Activated CD8-positive, alpha-beta T cell treated with anti-CD3 and anti-CD28 coated beads for 36 hours (primary cell): ENCODE measurements at regions not wholly inside any gene's neighbourhood (a gene's known extent, or its start where the extent isn't known, plus 50 kb on each side); places are given as distances from the start of the nearest gene placed in this dataset.

Experiments
- ATAC-seq: fragments of 200-7000 bp; cut with Tn5 transposase; one replicate; pipeline ENCODE4 v1.10.0; 2021; ENCODE audit warnings: mild to moderate bottlenecking, moderate library complexity
- CTCF ChIA-PET: fragments of 350-600 bp; sonication (Branson Sonifier 250); formaldehyde crosslinking; loops from one replicate; lab custom pipeline; 2021; ENCODE audit warnings: antibody characterized with exemption; lab: Charles Lee
- POLR2A ChIA-PET: fragments of 350-600 bp; sonication (Branson Sonifier 250); formaldehyde crosslinking; loops from one replicate; lab custom pipeline; 2021; ENCODE audit warnings: antibody characterized with exemption; lab: Charles Lee
- DNase-seq: peaks from one replicate; pipeline ENCODE4 v3.0.0-alpha.2; 2020
- H3K27ac Mint-ChIP-seq: one replicate; pipeline ENCODE4 v1.8.0; 2021; ENCODE audit warnings: mild to moderate bottlenecking, mixed read lengths
- H3K27me3 Mint-ChIP-seq: one replicate; pipeline ENCODE4 v1.8.0; 2021; ENCODE audit warnings: mixed read lengths
- H3K36me3 Mint-ChIP-seq: one replicate; pipeline ENCODE4 v1.8.0; 2021; ENCODE audit warnings: low read depth, mixed read lengths
- H3K4me1 Mint-ChIP-seq: one replicate; pipeline ENCODE4 v1.8.0; 2021; ENCODE audit warnings: low read depth, mixed read lengths
- H3K4me3 Mint-ChIP-seq: one replicate; pipeline ENCODE4 v1.8.0; 2021; ENCODE audit warnings: mild to moderate bottlenecking, moderate library complexity, mixed read lengths
- H3K9me3 Mint-ChIP-seq: one replicate; pipeline ENCODE4 v1.8.0; 2021; ENCODE audit warnings: mixed read lengths
- intact Hi-C: fragments of 100-400 bp; cut with micrococcal nuclease; formaldehyde crosslinking; loops from one replicate; pipeline ENCODE4 v1.10.0; 2022
- TF ChIP-seq, protein P1 (sequence below): fragments of 200-600 bp; IDR thresholded peaks from one replicate; pipeline ENCODE4 v1.8.0; 2022; ENCODE audit warnings: antibody characterized with exemption, mild to moderate bottlenecking

DNA sequence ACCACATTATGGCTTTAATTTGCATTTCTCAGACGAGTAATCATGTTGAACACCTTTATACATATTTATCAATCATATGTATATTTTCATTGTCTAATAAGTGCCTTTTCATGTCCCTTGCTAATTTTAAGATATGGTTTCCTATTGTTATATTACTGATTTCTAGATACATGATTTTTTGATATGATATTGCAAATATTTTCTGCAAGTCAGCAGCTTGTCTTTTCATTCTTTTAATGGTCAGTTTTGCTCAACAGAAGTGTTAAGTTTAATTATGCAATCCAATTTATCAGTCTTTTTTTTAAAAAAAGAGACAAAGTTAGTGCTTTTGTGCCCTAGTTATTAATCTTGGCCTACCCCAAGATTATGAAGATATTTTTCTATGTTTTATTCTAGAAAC lies 1377.8 kb upstream of the CITED2 start:
- ChIA-PET POLR2A (no interaction called here), CTCF (no interaction called here)
- Mint-ChIP-seq H3K9me3 (peaks cover 14% of the 10 kb centered on the region), H3K27ac (no peak overlapping the region), H3K4me3 (no peak overlapping the region), H3K4me1 (no peaks in the 10 kb centered on the region), H3K36me3 (no peaks in the 10 kb centered on the region), H3K27me3 (no peaks in the 10 kb centered on the region)
- ATAC-seq (no peak), DNase-seq (no peak)
- TF ChIP-seq, protein P1, sequence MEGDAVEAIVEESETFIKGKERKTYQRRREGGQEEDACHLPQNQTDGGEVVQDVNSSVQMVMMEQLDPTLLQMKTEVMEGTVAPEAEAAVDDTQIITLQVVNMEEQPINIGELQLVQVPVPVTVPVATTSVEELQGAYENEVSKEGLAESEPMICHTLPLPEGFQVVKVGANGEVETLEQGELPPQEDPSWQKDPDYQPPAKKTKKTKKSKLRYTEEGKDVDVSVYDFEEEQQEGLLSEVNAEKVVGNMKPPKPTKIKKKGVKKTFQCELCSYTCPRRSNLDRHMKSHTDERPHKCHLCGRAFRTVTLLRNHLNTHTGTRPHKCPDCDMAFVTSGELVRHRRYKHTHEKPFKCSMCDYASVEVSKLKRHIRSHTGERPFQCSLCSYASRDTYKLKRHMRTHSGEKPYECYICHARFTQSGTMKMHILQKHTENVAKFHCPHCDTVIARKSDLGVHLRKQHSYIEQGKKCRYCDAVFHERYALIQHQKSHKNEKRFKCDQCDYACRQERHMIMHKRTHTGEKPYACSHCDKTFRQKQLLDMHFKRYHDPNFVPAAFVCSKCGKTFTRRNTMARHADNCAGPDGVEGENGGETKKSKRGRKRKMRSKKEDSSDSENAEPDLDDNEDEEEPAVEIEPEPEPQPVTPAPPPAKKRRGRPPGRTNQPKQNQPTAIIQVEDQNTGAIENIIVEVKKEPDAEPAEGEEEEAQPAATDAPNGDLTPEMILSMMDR = no peak
- intact Hi-C loops = no loop called here

DNA sequence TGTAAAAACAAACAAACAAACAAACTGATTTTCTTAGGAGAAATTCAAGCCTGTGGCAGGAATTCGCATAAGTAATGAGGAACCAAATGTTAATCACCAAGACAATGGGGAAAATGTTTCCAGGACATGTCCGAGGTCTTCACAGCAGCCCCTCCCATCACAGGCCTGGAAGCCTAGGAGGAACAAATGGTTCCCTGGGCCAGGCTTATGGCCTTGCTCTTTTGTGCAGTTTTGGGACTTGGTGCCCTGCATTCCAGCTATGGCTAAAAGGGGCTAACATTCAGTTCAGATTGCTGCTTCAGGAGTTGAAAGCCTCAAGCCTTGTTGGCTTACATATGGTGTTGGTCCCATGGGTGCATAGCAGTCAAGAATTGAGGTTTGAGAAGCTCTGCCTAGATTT lies 1372.7 kb upstream of the CITED2 start:
- DNase-seq (no peak), ATAC-seq (no peak)
- no peaks in the 10 kb centered on the region for H3K4me1 Mint-ChIP-seq
- H3K36me3 Mint-ChIP-seq = no peaks in the 10 kb centered on the region
- H3K9me3 Mint-ChIP-seq = peaks cover 21% of the 10 kb centered on the region
- intact Hi-C loops = no loop called here
- POLR2A ChIA-PET = no interaction called here
- no peak overlapping the region for H3K4me3 Mint-ChIP-seq
- H3K27me3 Mint-ChIP-seq = no peaks in the 10 kb centered on the region
- CTCF ChIA-PET = no interaction called here
- TF ChIP-seq, protein P1 = no peak
- H3K27ac Mint-ChIP-seq = no peak overlapping the region

DNA sequence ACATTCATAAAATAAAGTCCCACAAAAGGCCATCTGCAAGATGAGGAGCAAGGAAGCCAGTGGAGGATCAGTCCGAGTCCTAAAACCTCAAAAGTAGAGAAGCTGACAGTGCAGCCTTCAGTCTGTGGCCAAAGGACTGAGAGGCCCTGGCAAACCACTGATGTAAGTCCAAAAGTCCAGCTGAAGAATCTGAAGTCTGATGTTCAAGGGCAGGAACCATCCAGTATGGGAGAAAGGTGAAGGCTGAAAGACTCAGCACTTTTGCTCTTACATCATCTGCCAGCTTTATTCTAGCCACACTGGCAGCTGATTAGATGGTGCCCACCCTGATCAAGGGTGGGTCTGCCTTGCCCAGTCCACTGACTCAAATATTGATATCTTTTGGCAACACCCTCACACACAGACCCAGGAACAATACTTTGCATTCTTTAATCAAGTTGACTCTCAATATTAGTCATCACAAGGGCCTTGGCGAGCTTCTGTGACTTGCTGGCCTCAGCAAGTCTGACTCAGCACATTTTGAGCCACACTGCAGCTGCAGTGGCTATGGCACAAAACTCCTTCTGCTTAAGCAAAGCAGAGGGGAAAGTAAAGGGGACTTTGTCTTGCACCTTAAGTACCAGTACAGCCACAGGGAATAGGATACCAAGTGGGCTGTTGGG lies 1370.3 kb upstream of the CITED2 start:
- ATAC-seq (no peak), DNase-seq (peak; percentile 2)
- Mint-ChIP-seq H3K4me3 (no peak overlapping the region), H3K27ac (no peak overlapping the region), H3K27me3 (no peaks in the 10 kb centered on the region), H3K9me3 (peaks cover 21% of the 10 kb centered on the region), H3K36me3 (no peaks in the 10 kb centered on the region), H3K4me1 (no peaks in the 10 kb centered on the region)
- ChIA-PET CTCF (no interaction called here), POLR2A (no interaction called here)
- TF ChIP-seq, protein P1 = no peak
- intact Hi-C loops = no loop called here

DNA sequence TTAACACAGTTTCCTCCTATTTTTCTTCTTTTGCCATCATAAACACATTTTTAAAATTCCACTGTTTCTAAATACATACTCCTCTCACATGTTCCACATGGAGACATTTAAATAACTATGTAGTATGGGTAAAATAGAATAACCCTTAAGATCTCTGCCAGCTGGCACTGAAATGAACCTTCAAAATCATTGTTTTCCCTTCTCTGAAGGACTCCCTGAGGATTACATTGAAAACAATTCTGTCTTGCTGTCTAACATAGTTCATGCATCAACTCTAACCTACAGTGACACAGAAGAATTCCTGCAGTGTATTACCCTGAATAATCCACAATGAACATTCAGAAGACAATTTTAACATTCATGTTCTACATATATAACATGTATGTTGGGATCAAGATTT lies 1361.8 kb upstream of the CITED2 start:
- ATAC-seq (no peak), DNase-seq (no peak)
- ChIA-PET POLR2A (no interaction called here), CTCF (no interaction called here)
- H3K27me3 Mint-ChIP-seq = no peaks in the 10 kb centered on the region
- no peaks in the 10 kb centered on the region for H3K9me3 Mint-ChIP-seq
- H3K36me3 Mint-ChIP-seq = no peaks in the 10 kb centered on the region
- TF ChIP-seq, protein P1 = no peak
- no peak overlapping the region for H3K27ac Mint-ChIP-seq
- intact Hi-C loops = no loop called here
- H3K4me3 Mint-ChIP-seq = no peak overlapping the region
- no peaks in the 10 kb centered on the region for H3K4me1 Mint-ChIP-seq

DNA sequence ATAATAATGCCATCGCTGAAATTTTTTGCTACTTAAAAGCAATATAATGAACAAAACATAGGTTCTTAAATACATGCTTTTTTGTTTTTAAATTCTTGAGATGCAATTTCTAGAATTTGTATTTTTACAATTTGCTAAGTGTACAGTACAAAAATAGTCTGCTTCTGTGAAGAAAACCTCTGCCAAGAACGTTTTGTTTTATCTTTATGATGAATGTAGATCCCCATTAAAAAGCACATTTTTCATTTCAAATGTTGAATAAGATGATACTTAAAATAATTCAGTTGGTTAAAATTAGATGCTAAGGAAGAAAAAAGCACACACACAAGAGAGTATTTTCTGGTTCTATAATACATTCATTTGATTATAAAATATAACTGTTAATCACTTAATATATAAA lies 1358.5 kb upstream of the CITED2 start:
- POLR2A ChIA-PET = no interaction called here
- CTCF ChIA-PET = no interaction called here
- H3K4me3 Mint-ChIP-seq = no peak overlapping the region
- no peaks in the 10 kb centered on the region for H3K27me3 Mint-ChIP-seq
- no peaks in the 10 kb centered on the region for H3K9me3 Mint-ChIP-seq
- H3K4me1 Mint-ChIP-seq = no peaks in the 10 kb centered on the region
- H3K27ac Mint-ChIP-seq = no peak overlapping the region
- no peaks in the 10 kb centered on the region for H3K36me3 Mint-ChIP-seq
- TF ChIP-seq, protein P1 = no peak
- DNase-seq (no peak), ATAC-seq (no peak)
- intact Hi-C loops = no loop called here
